Nephron (organoid): ENCODE measurements at regions not wholly inside any gene's neighbourhood (a gene's known extent, or its start where the extent isn't known, plus 50 kb on each side); places are given as distances from the start of the nearest gene placed in this dataset.

Source experiments
- H3K27ac Mint-ChIP-seq, 3 experiments: 2 replicates each; pipeline ENCODE4 v1.8.0; 2020; ENCODE audit warnings: mixed read lengths in 3 of 3, mild to moderate bottlenecking in 2 of 3, moderate library complexity in 1 of 3
- H3K27me3 Mint-ChIP-seq: 2 replicates; pipeline ENCODE4 v1.8.0; 2021; ENCODE audit warnings: low read depth, mild to moderate bottlenecking, moderate library complexity, mixed read lengths
- H3K36me3 Mint-ChIP-seq: 2 replicates; pipeline ENCODE4 v1.8.0; 2020; ENCODE audit warnings: low read depth, mixed read lengths
- H3K4me1 Mint-ChIP-seq: 2 replicates; pipeline ENCODE4 v1.8.0; 2020; ENCODE audit warnings: mixed read lengths
- H3K4me3 Mint-ChIP-seq, 3 experiments: 2 replicates each; pipeline ENCODE4 v1.8.0; 2020; ENCODE audit warnings: mild to moderate bottlenecking in 3 of 3, mixed read lengths in 3 of 3, moderate library complexity in 2 of 3
- H3K9me3 Mint-ChIP-seq: 2 replicates; pipeline ENCODE4 v1.8.0; 2020; ENCODE audit warnings: mixed read lengths
- CTCF ChIP-seq, 3 experiments: fragments of 200-600 bp; sonication (generic); IDR thresholded peaks; one replicate each; pipeline ENCODE4 v1.5.0; 2021; ENCODE audit warnings: antibody characterized with exemption in 3 of 3; ENCODE audit not compliant: unreplicated experiment in 3 of 3

GRCh38 chr3:110576960-110577359 lies 494.7 kb upstream of the NECTIN3 start:
- TF ChIP-seq CTCF (IDR thresholded peaks at IDR 0.05; ENCODE audit: unreplicated experiment in 3 of 3), result no peak
- Mint-ChIP-seq H3K9me3 (no peaks in the 10 kb centered on the region), H3K27me3 (no peaks in the 10 kb centered on the region), H3K36me3 (no peaks in the 10 kb centered on the region), H3K4me1 (no peaks in the 10 kb centered on the region), H3K4me3 (no peak overlapping the region), H3K27ac (no peak overlapping the region)

GRCh38 chr3:110577854-110578253 lies 493.8 kb upstream of the NECTIN3 start:
- H3K27me3 Mint-ChIP-seq, result no peaks in the 10 kb centered on the region
- no peak overlapping the region for H3K4me3 Mint-ChIP-seq
- TF ChIP-seq CTCF (IDR thresholded peaks at IDR 0.05; ENCODE audit: unreplicated experiment in 3 of 3), result no peak
- no peaks in the 10 kb centered on the region for H3K9me3 Mint-ChIP-seq
- H3K4me1 Mint-ChIP-seq, result no peaks in the 10 kb centered on the region
- no peak overlapping the region for H3K27ac Mint-ChIP-seq
- H3K36me3 Mint-ChIP-seq, result no peaks in the 10 kb centered on the region

GRCh38 chr3:110579840-110580550 lies 491.6 kb upstream of the NECTIN3 start:
- H3K36me3 Mint-ChIP-seq, result no peaks in the 10 kb centered on the region
- H3K27ac Mint-ChIP-seq, result no peak overlapping the region
- no peaks in the 10 kb centered on the region for H3K9me3 Mint-ChIP-seq

GRCh38 chr3:110583373-110583935 lies 488.2 kb upstream of the NECTIN3 start:
- Mint-ChIP-seq H3K4me1 (no peaks in the 10 kb centered on the region), H3K27ac (no peak overlapping the region), H3K36me3 (no peaks in the 10 kb centered on the region), H3K4me3 (no peak overlapping the region), H3K9me3 (no peaks in the 10 kb centered on the region), H3K27me3 (no peaks in the 10 kb centered on the region)
- TF ChIP-seq CTCF (IDR thresholded peaks at IDR 0.05; ENCODE audit: unreplicated experiment in 3 of 3), result no peak

More at GRCh38 chr3:110579840-110580550, 491.6 kb upstream of the NECTIN3 start:
- Mint-ChIP-seq H3K4me3 (no peak overlapping the region), H3K27me3 (no peaks in the 10 kb centered on the region), H3K4me1 (no peaks in the 10 kb centered on the region)
- TF ChIP-seq CTCF (IDR thresholded peaks at IDR 0.05; ENCODE audit: unreplicated experiment in 3 of 3), result no peak

- no peak for TF ChIP-seq CTCF (IDR thresholded peaks at IDR 0.05; ENCODE audit: unreplicated experiment in 3 of 3)
- H3K4me3 Mint-ChIP-seq, result no peak overlapping the region
- H3K36me3 Mint-ChIP-seq, result no peaks in the 10 kb centered on the region
- H3K4me1 Mint-ChIP-seq, result peaks cover 6% of the 10 kb centered on the region
- H3K27ac Mint-ChIP-seq, result no peak overlapping the region
- H3K9me3 Mint-ChIP-seq, result peaks cover 8% of the 10 kb centered on the region
- H3K27me3 Mint-ChIP-seq, result no peaks in the 10 kb centered on the region
Measured at GRCh38 chr3:110588906-110589305, 482.7 kb upstream of the NECTIN3 start.

GRCh38 chr3:110589341-110589740 lies 482.3 kb upstream of the NECTIN3 start:
- TF ChIP-seq CTCF (IDR thresholded peaks at IDR 0.05; ENCODE audit: unreplicated experiment in 3 of 3), result no peak
- Mint-ChIP-seq H3K9me3 (peaks cover 11% of the 10 kb centered on the region), H3K27me3 (no peaks in the 10 kb centered on the region), H3K4me3 (no peak overlapping the region), H3K4me1 (peaks cover 6% of the 10 kb centered on the region), H3K36me3 (no peaks in the 10 kb centered on the region), H3K27ac (no peak overlapping the region)
